ENCODE measurements at regions not wholly inside any gene's neighbourhood (a gene's known extent, or its start where the extent isn't known, plus 50 kb on each side); places are given as distances from the start of the nearest gene placed in this dataset.
A peak's percentile ranks its signal among the peaks of the same experiment; 100 is the strongest.

GRCh38 chr9:115591584-115591984 is 473.6 kb upstream of the TNC start:
- TF ChIP-seq CTCF (optimal IDR thresholded peaks at IDR 0.05 in 1 of 3, IDR thresholded peaks at IDR 0.05 in 1 of 3, conservative IDR thresholded peaks at IDR 0.05 in 1 of 3; ENCODE audit: extremely low read depth in 1 of 3, insufficient read depth in 2 of 3, low read length in 3 of 3) = peak; percentile 75 to 91 (median 82)
- TF ChIP-seq EZH2 (IDR thresholded peaks at IDR 0.05; ENCODE audit: low read length) = no peak
